Loucy (cell line): ENCODE measurements at regions not wholly inside any gene's neighbourhood (a gene's known extent, or its start where the extent isn't known, plus 50 kb on each side); places are given as distances from the start of the nearest gene placed in this dataset.

Experiments used
- CTCF ChIP-seq: fragments of 200-600 bp; sonication (generic); conservative IDR thresholded peaks from 2 replicates; pipeline ENCODE4 v1.5.1; 2014; ENCODE audit warnings: mild to moderate bottlenecking, antibody characterized with exemption, low read length
- EZH2phosphoT487 ChIP-seq: fragments of 200-600 bp; IDR thresholded peaks from 2 replicates; pipeline ENCODE4 v1.6.1; 2018; ENCODE audit warnings: antibody characterized with exemption, mild to moderate bottlenecking, moderate library complexity, borderline replicate concordance

- TF ChIP-seq CTCF (no peak), EZH2phosphoT487 (no peak)
These were observed 508.4 kb downstream of the ZEB2 start for GRCh38 chr2:144011553-144011952.
